SH-SY5Y (cell line): ENCODE measurements at regions not wholly inside any gene's neighbourhood (a gene's known extent, or its start where the extent isn't known, plus 50 kb on each side); places are given as distances from the start of the nearest gene placed in this dataset.

Source experiments
- GATA2 ChIP-seq: IDR thresholded peaks from 2 replicates; pipeline ENCODE4 v1.6.1; 2011; ENCODE audit warnings: mild to moderate bottlenecking, low read depth, low read length
- GATA3 ChIP-seq: IDR thresholded peaks from 2 replicates; pipeline ENCODE4 v1.6.1; 2011; ENCODE audit warnings: low read depth, mild to moderate bottlenecking, low read length, moderate library complexity

DNA sequence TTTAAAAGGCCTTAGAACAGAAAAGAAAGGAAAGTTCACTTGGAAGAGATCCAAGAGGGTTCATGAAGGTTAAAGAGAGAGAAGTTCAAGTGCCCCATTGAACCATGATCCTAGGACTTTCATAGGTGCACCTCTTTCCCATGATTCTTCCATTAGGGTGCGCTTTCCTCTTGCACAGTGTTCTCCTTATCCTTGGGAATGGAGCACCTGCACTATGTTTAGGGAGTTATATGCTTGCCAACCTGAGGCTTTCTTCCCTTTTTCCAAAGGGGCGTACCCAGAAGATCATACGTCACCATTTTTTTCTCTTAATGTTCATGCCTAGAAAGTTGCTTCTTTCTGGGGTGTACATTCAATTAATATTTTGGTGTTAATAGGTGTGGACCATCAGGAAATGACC lies 908.0 kb upstream of the SORCS1 start:
- no peak for TF ChIP-seq GATA3
- no peak for TF ChIP-seq GATA2

GRCh38 chr10:108070789-108071188 lies 906.3 kb upstream of the SORCS1 start:
- no peak for TF ChIP-seq GATA2

DNA sequence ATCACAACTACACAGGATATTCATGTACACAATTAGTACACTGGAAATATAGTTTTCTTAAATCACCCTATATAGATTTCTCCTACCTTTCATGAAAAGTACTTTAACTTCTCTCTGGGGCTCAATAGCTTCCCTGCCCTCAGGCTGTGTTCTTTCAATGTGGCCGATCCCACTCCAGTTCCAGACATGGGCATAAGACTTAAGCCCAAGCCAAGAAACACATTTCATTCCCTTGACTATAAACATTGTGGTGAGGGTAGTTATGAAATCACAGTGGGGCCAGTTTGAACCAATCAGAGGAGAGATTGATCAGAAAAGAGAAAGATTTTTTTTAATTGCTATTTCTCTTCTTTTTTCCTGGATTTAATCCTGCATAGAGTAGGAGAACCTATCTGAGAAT lies 904.6 kb upstream of the SORCS1 start:
- TF ChIP-seq GATA3 (no peak), GATA2 (no peak)

- no peak for TF ChIP-seq GATA2
- no peak for TF ChIP-seq GATA3
Observed at GRCh38 chr10:108064746-108065260, 900.3 kb upstream of the SORCS1 start.

- TF ChIP-seq GATA3 = no peak
- TF ChIP-seq GATA2 = no peak
Observed at GRCh38 chr10:108060246-108060645, 895.7 kb upstream of the SORCS1 start.

DNA sequence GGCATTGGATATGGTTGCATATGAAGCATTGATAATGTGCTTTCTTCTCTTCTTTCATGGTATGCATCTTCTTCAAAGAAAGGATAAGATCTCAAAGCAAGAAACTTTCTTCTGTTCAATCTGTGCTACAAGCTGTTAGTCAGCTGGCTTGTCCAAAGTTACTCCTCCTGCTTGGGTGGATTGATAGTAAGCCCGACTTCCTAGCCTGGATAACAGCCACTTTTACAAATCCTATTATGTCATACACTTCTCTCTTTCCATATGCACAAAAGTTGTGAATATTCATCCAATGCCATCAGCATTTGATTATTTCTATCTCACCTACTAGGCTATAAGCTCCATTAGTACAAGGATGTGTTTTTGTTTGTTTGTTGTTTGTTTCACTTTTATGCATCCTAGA lies 891.0 kb upstream of the SORCS1 start:
- no peak for TF ChIP-seq GATA2
- no peak for TF ChIP-seq GATA3

- TF ChIP-seq GATA2 = no peak
Observed at GRCh38 chr10:108052981-108053380, 888.5 kb upstream of the SORCS1 start.

- TF ChIP-seq GATA2 (no peak), GATA3 (no peak)
Observed at GRCh38 chr10:108051218-108051617, 886.7 kb upstream of the SORCS1 start.

GRCh38 chr10:108050626-108051025 lies 886.1 kb upstream of the SORCS1 start:
- no peak for TF ChIP-seq GATA2
- no peak for TF ChIP-seq GATA3

DNA sequence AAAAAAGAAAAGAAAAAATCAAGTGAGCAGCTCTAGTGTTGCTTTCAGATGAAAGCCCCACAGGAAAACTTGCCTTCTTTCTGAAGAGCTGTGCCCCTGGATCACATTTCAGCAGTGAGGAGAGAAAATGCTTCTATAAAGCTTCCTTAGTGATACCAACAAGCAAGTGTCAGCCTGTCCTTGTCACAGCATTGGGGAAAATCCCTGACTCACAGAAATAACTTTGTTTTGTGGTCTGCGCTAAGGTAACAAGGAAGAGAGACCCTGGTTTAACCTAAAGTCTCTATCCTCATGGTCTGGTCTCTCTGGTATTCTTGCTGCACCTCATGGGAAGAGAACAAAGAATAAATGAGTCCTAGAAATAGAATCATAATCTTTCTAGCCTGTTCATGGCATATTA lies 885.2 kb upstream of the SORCS1 start:
- TF ChIP-seq GATA2 (no peak), GATA3 (no peak)

GRCh38 chr10:108048898-108049297 lies 884.4 kb upstream of the SORCS1 start:
- no peak for TF ChIP-seq GATA2
- no peak for TF ChIP-seq GATA3

GRCh38 chr10:108039821-108040584 lies 875.5 kb upstream of the SORCS1 start:
- no peak for TF ChIP-seq GATA3
- no peak for TF ChIP-seq GATA2

DNA sequence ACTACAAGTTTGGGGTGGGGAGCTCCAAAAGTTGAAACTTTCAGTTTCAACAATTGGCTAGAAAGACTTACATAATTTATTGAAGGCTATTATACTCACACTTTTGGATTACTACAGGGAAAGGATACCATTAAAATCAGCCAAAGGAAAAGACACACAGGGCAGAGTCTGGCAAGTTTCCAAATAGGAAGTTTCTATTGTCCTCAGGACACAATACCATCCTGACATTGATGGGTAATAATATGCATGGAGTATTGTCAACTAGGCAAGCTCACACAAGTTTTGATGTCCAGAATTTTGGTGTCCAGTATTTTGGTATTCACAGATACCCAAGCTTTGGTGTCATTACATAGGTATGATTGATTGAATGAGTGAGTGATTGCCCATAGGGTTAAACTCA lies 872.6 kb upstream of the SORCS1 start:
- no peak for TF ChIP-seq GATA3
- no peak for TF ChIP-seq GATA2

- TF ChIP-seq GATA2 (no peak), GATA3 (no peak)
Observed at GRCh38 chr10:108036265-108036664, 871.8 kb upstream of the SORCS1 start.

DNA sequence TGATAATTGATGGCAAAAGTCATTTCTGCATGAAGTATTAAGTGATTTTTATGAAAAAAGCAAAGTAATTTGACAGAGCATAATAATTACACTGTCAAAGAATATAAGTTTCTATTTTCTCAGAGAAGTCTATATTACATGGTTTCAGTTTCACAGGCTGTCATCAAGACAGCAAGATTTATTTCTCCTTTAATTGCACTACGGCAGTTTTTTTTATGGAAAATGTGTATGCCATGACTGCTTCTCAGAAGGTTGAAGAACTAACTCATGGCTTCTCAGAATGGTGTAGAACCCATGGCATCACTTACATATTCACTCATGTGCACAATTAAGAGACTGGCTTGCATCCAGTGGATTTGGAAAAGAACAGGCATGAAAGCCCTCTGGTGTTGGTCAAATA lies 870.3 kb upstream of the SORCS1 start:
- TF ChIP-seq GATA2 (no peak), GATA3 (no peak)

- no peak for TF ChIP-seq GATA2
- TF ChIP-seq GATA3 = no peak
Observed at GRCh38 chr10:108031505-108031904, 867.0 kb upstream of the SORCS1 start.

GRCh38 chr10:108014902-108015177 lies 850.3 kb upstream of the SORCS1 start:
- TF ChIP-seq GATA3 (no peak), GATA2 (no peak)
